Neural cell (in vitro differentiated cells): ENCODE measurements at regions not wholly inside any gene's neighbourhood (a gene's known extent, or its start where the extent isn't known, plus 50 kb on each side); places are given as distances from the start of the nearest gene placed in this dataset.

Experiments
- H2AFZ ChIP-seq: fragments of 200-600, 300-800 bp; sonication (generic), shearing (Covaris generic); 2 replicates; pipeline ENCODE4 v1.6.0; 2014; ENCODE audit warnings: low read depth, mild to moderate bottlenecking, antibody characterized with exemption, low read length, moderate library complexity
- H3F3A ChIP-seq: fragments of 200-600 bp; shearing (Covaris generic); 2 replicates; pipeline ENCODE4 v1.6.1; 2016; ENCODE audit warnings: mild to moderate bottlenecking, moderate library complexity, mixed read lengths, antibody characterized with exemption, low read length; ENCODE audit not compliant: insufficient read depth, poor library complexity, severe bottlenecking
- H3K27ac ChIP-seq: fragments of 200-600, 300-800 bp; sonication (generic), shearing (Covaris generic); 2 replicates; pipeline ENCODE4 v1.5.1; 2014; ENCODE audit warnings: mild to moderate bottlenecking, low read length, moderate library complexity
- H3K27me3 ChIP-seq: fragments of 300-800, 200-600 bp; sonication (generic), shearing (Covaris generic); 2 replicates; pipeline ENCODE4 v1.6.0; 2014; ENCODE audit warnings: mild to moderate bottlenecking, low read depth, low read length, moderate library complexity; ENCODE audit not compliant: insufficient read depth
- H3K36me3 ChIP-seq: fragments of 300-800, 200-600 bp; sonication (generic), shearing (Covaris generic); 2 replicates; pipeline ENCODE4 v1.5.1; 2014; ENCODE audit warnings: mild to moderate bottlenecking, antibody characterized with exemption, low read length, moderate library complexity; ENCODE audit not compliant: insufficient read depth
- H3K4me2 ChIP-seq: fragments of 300-800, 200-600 bp; sonication (generic), shearing (Covaris generic); 2 replicates; pipeline ENCODE4 v1.6.0; 2014; ENCODE audit warnings: mild to moderate bottlenecking, low read length
- H3K4me3 ChIP-seq: fragments of 300-800, 200-600 bp; sonication (generic), shearing (Covaris generic); 2 replicates; pipeline ENCODE4 v1.5.1; 2014; ENCODE audit warnings: mild to moderate bottlenecking, low read length, moderate library complexity
- H3K79me2 ChIP-seq: fragments of 200-600 bp; shearing (Covaris generic); replicated peaks from 2 replicates; pipeline ENCODE4 v1.6.0; 2014; ENCODE audit warnings: mild to moderate bottlenecking, low read length, moderate library complexity; ENCODE audit not compliant: insufficient read depth
- H3K9ac ChIP-seq: fragments of 300-800, 200-600 bp; sonication (generic), shearing (Covaris generic); 2 replicates; pipeline ENCODE4 v1.6.1; 2016; ENCODE audit warnings: mild to moderate bottlenecking, low read length, mixed read lengths
- H3K9me2 ChIP-seq: fragments of 200-600 bp; shearing (Covaris generic); 2 replicates; pipeline ENCODE4 v1.6.1; 2016; ENCODE audit warnings: mild to moderate bottlenecking, low read length, mixed read lengths; ENCODE audit not compliant: insufficient read depth
- H3K9me3 ChIP-seq: fragments of 200-600, 300-800 bp; sonication (generic), shearing (Covaris generic); 2 replicates; pipeline ENCODE4 v1.6.1; 2016; ENCODE audit warnings: mild to moderate bottlenecking, mixed run types, low read length, moderate library complexity, mixed read lengths
- H4K20me1 ChIP-seq: fragments of 200-600 bp; shearing (Covaris generic); 2 replicates; pipeline ENCODE4 v1.6.1; 2016; ENCODE audit warnings: mild to moderate bottlenecking, mixed run types; ENCODE audit not compliant: insufficient read depth
- CTCF ChIP-seq: fragments of 450-650 bp; IDR thresholded peaks from 2 replicates; pipeline ENCODE4 v1.5.1; 2014; ENCODE audit warnings: antibody characterized with exemption, mild to moderate bottlenecking, moderate library complexity; ENCODE audit not compliant: poor library complexity, severe bottlenecking
- EP300 ChIP-seq: fragments of 450-650 bp; conservative IDR thresholded peaks from 2 replicates; pipeline ENCODE4 v1.6.1; 2014; ENCODE audit warnings: antibody characterized with exemption, mild to moderate bottlenecking, moderate library complexity; ENCODE audit not compliant: poor library complexity, severe bottlenecking
- EZH2 ChIP-seq: fragments of 200-600, 300-800 bp; shearing (Covaris generic), sonication (generic); IDR thresholded peaks from 2 replicates; pipeline ENCODE4 v1.6.1; 2014; ENCODE audit warnings: antibody characterized with exemption, low read length, borderline replicate concordance, mild to moderate bottlenecking; ENCODE audit not compliant: insufficient read depth, poor library complexity, severe bottlenecking
- MXI1 ChIP-seq: fragments of 450-650 bp; conservative IDR thresholded peaks from 2 replicates; pipeline ENCODE4 v1.6.1; 2014; ENCODE audit warnings: antibody characterized with exemption, mild to moderate bottlenecking; ENCODE audit not compliant: poor library complexity, severe bottlenecking
- POLR2AphosphoS5 ChIP-seq: IDR thresholded peaks from 2 replicates; pipeline ENCODE4 v1.6.1; 2012
- RAD21 ChIP-seq: fragments of 450-650 bp; conservative IDR thresholded peaks from 2 replicates; pipeline ENCODE4 v1.6.1; 2014; ENCODE audit warnings: antibody characterized with exemption, mild to moderate bottlenecking, moderate library complexity
- REST ChIP-seq: IDR thresholded peaks from 2 replicates; pipeline ENCODE4 v1.6.1; 2012; ENCODE audit warnings: borderline replicate concordance
- SMC3 ChIP-seq: fragments of 450-650 bp; conservative IDR thresholded peaks from 2 replicates; pipeline ENCODE4 v1.6.1; 2014; ENCODE audit warnings: antibody characterized with exemption, mild to moderate bottlenecking, moderate library complexity; ENCODE audit not compliant: poor library complexity
- TAF1 ChIP-seq: IDR thresholded peaks from 2 replicates; pipeline ENCODE4 v1.6.1; 2012; ENCODE audit warnings: low read depth

GRCh38 chr2:129752686-129753085 lies 226.8 kb upstream of the RAB6C start:
- H3K4me2 ChIP-seq: no peak overlapping the region
- H3K9me3 ChIP-seq: no peaks in the 10 kb centered on the region
- no peak for TF ChIP-seq EP300
- no peak for TF ChIP-seq MXI1
- TF ChIP-seq EZH2: no peak
- TF ChIP-seq TAF1: no peak
- no peak for TF ChIP-seq POLR2AphosphoS5
- TF ChIP-seq SMC3: no peak
- TF ChIP-seq CTCF: no peak
- no peak for TF ChIP-seq RAD21
- no peak for TF ChIP-seq REST
- H3K4me3 ChIP-seq: no peak overlapping the region
- H3K36me3 ChIP-seq: no peaks in the 10 kb centered on the region
- H3K79me2 ChIP-seq: no peaks in the 10 kb centered on the region
- H3K9me2 ChIP-seq: no peaks in the 10 kb centered on the region
- no peaks in the 10 kb centered on the region for H3K27me3 ChIP-seq
- H3K9ac ChIP-seq: no peak overlapping the region
- no peaks in the 10 kb centered on the region for H3F3A ChIP-seq
- no peak overlapping the region for H2AFZ ChIP-seq
- no peak overlapping the region for H3K27ac ChIP-seq
- no peaks in the 10 kb centered on the region for H4K20me1 ChIP-seq

- no peaks in the 10 kb centered on the region for H3K36me3 ChIP-seq
- H3F3A ChIP-seq: no peaks in the 10 kb centered on the region
- H3K27me3 ChIP-seq: no peaks in the 10 kb centered on the region
- no peak overlapping the region for H3K27ac ChIP-seq
- no peaks in the 10 kb centered on the region for H3K9me2 ChIP-seq
- no peak overlapping the region for H3K4me2 ChIP-seq
- no peak overlapping the region for H3K4me3 ChIP-seq
- H3K79me2 ChIP-seq: no peaks in the 10 kb centered on the region
- H3K9ac ChIP-seq: no peak overlapping the region
- no peaks in the 10 kb centered on the region for H3K9me3 ChIP-seq
- no peaks in the 10 kb centered on the region for H4K20me1 ChIP-seq
- no peak overlapping the region for H2AFZ ChIP-seq
- no peak for TF ChIP-seq RAD21
These were observed 226.2 kb upstream of the RAB6C start for GRCh38 chr2:129753261-129753660.

GRCh38 chr2:129754421-129754820 lies 225.0 kb upstream of the RAB6C start:
- H3K36me3 ChIP-seq: no peaks in the 10 kb centered on the region
- no peak overlapping the region for H3K4me2 ChIP-seq
- TF ChIP-seq EZH2 (no peak), SMC3 (no peak), MXI1 (no peak), REST (no peak), POLR2AphosphoS5 (no peak), CTCF (no peak), TAF1 (no peak), EP300 (no peak), RAD21 (no peak)
- H3F3A ChIP-seq: no peaks in the 10 kb centered on the region
- H3K9me2 ChIP-seq: no peaks in the 10 kb centered on the region
- H2AFZ ChIP-seq: no peak overlapping the region
- H3K4me3 ChIP-seq: no peak overlapping the region
- H3K27me3 ChIP-seq: no peaks in the 10 kb centered on the region
- no peaks in the 10 kb centered on the region for H3K79me2 ChIP-seq
- H3K9me3 ChIP-seq: no peaks in the 10 kb centered on the region
- H4K20me1 ChIP-seq: no peaks in the 10 kb centered on the region
- H3K27ac ChIP-seq: no peak overlapping the region
- no peak overlapping the region for H3K9ac ChIP-seq
